ENCODE measurements at regions not wholly inside any gene's neighbourhood (a gene's known extent, or its start where the extent isn't known, plus 50 kb on each side); places are given as distances from the start of the nearest gene placed in this dataset.

DNA sequence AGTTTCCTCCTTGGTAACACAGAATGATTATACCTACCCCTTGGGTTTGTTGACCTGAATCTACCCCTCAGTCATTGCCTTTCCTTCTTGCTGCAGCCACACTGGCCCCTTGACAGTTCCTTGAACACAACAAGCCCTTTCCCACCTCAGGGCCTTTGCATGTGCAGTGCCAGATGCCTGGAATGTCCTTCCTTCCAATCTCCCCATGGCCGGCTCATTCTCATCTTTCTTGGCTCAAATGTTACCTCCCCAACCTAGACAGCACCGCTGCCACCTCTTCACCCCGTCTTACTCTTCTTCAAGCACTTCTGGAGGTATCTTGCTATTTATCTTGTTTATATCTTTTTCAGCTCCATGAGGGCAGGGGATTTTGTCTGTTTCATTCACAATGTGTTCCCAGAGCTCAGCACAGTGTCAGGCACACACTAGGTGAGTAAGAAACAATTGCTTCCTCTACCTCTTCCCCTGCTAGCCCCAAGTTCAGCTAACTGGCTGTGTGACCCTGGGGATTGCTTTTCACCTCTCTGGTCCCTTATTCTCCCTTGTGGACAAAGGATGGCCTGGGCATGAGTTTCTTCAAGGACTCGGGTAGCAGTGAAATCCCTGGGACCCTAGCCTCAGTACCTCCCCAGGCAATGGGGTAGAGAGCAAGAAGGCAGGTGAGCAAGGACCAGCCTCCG lies 121.5 kb downstream of the CEBPB start:
- TF ChIP-seq POLR2AphosphoS5 (IDR thresholded peaks at IDR 0.05; ENCODE audit: low read depth, low read length): no peak
- no peak for TF ChIP-seq POLR2A (IDR thresholded peaks at IDR 0.05; ENCODE audit: low read depth, low read length)

Measured in GM12892 (cell line).